Body of pancreas (tissue), 4 donors: ENCODE measurements at regions not wholly inside any gene's neighbourhood (a gene's known extent, or its start where the extent isn't known, plus 50 kb on each side); places are given as distances from the start of the nearest gene placed in this dataset.

Source experiments
- ATAC-seq: fragments of 150-250 bp; one replicate; pipeline ENCODE4 v1.9.1; 2016
- DNase-seq, 4 donors: peaks; one replicate each; pipeline ENCODE4 v3.0.0-alpha.2; 2019
- H3K27ac ChIP-seq, 4 donors: fragments of 200-600 bp; sonication (generic); 1 replicate in 3 of 4; 2 replicates in 1 of 4; pipeline versions ENCODE4 v1.5.1 to v1.6.1; 2016 to 2019; ENCODE audit warnings: mild to moderate bottlenecking in 1 of 4, mixed read lengths in 1 of 4, moderate library complexity in 1 of 4
- H3K27me3 ChIP-seq, 2 donors: fragments of 200-600 bp; sonication (generic); one replicate each; pipeline ENCODE4 v1.6.0; 2016; ENCODE audit warnings: mild to moderate bottlenecking in 1 of 2
- H3K36me3 ChIP-seq, 2 donors: fragments of 200-600 bp; sonication (generic); replicated peaks in 1 of 2; 2 replicates each; pipeline ENCODE4 v1.5.1; 2016; ENCODE audit warnings: low read depth in 2 of 2; ENCODE audit not compliant: insufficient read depth in 1 of 2
- H3K4me1 ChIP-seq: fragments of 200-600 bp; sonication (generic); one replicate; pipeline ENCODE4 v1.6.0; 2016
- H3K4me3 ChIP-seq, 2 donors: fragments of 200-600 bp; sonication (generic); 1 replicate in 1 of 2; 2 replicates in 1 of 2; pipeline ENCODE4 v1.5.1; 2016 to 2019
- H3K9me3 ChIP-seq, 3 donors: fragments of 200-600 bp; sonication (generic); 1 replicate in 2 of 3; 2 replicates in 1 of 3; pipeline ENCODE4 v1.5.1; 2016
- CTCF ChIP-seq, 7 experiments: fragments of 450-650 bp in 4 of 7; fragments of 200-600 bp in 3 of 7; sonication (generic) in 3 of 7; IDR thresholded peaks; one replicate each; pipeline ENCODE4 v1.5.1; 2016 to 2019; ENCODE audit warnings: antibody characterized with exemption in 7 of 7
- POLR2A ChIP-seq, 3 donors: fragments of 450-650 bp; IDR thresholded peaks; one replicate each; pipeline ENCODE4 v1.6.1; 2016; ENCODE audit warnings: antibody characterized with exemption in 3 of 3, mild to moderate bottlenecking in 2 of 3
- WGBS, 2 donors: methylation state at CpG; one replicate each; pipeline ENCODE4 v1.1.5; 2017; 5-methylcytosine and 5-hydroxymethylcytosine counted together
- intact Hi-C: fragments of 100-400 bp; cut with DNase I; formaldehyde crosslinking; loops from one replicate; pipeline ENCODE4 v1.15.1; 2023

- TF ChIP-seq POLR2A (IDR thresholded peaks at IDR 0.05) (no peak), CTCF (IDR thresholded peaks at IDR 0.05) (no peak)
- 70 to 82% methylated on average over 10 of the region's 10 CpGs for WGBS, 2 donors
- no peaks in the 10 kb centered on the region for H3K9me3 ChIP-seq
- H3K27ac ChIP-seq: peak overlapping the region in 3 of 4 donors; percentile 57 to 85 (median 77)
- no peaks in the 10 kb centered on the region for H3K36me3 ChIP-seq
- ATAC-seq: no peak
- no peak for DNase-seq
- H3K27me3 ChIP-seq: no peaks in the 10 kb centered on the region
- peaks cover 47% of the 10 kb centered on the region for H3K4me1 ChIP-seq
- intact Hi-C loops: no loop called here
- H3K4me3 ChIP-seq: no peak overlapping the region
Measured at GRCh38 chr17:15892244-15892643, 52.7 kb upstream of the ADORA2B start.

- Histone ChIP-seq H3K27ac (peak overlapping the region; percentile 30 to 85 (median 67)), H3K27me3 (no peaks in the 10 kb centered on the region), H3K9me3 (no peaks in the 10 kb centered on the region), H3K4me1 (peaks cover 47% of the 10 kb centered on the region), H3K36me3 (no peaks in the 10 kb centered on the region), H3K4me3 (no peak overlapping the region)
- no peak for TF ChIP-seq POLR2A (IDR thresholded peaks at IDR 0.05)
- no peak for TF ChIP-seq CTCF (IDR thresholded peaks at IDR 0.05)
- ATAC-seq (peak; percentile 82), DNase-seq (peak in 2 of 4 donors; percentile 29 to 34)
- intact Hi-C loops: no loop called here
- WGBS, 2 donors: 27% methylated on average over 9 of the region's 9 CpGs
Measured at GRCh38 chr17:15892731-15893657, 51.9 kb upstream of the ADORA2B start.

- DNase-seq: peak in 1 of 4 donors; percentile 26
- ATAC-seq: peak; percentile 57
- WGBS, 2 donors: 10 to 25% methylated on average over 2 of the region's 2 CpGs
- H3K9me3 ChIP-seq: no peaks in the 10 kb centered on the region
- peak overlapping the region; percentile 30 to 85 (median 67) for H3K27ac ChIP-seq
- intact Hi-C loops: no loop called here
- peaks cover 47% of the 10 kb centered on the region for H3K4me1 ChIP-seq
- no peak overlapping the region for H3K4me3 ChIP-seq
- no peak for TF ChIP-seq POLR2A (IDR thresholded peaks at IDR 0.05)
- TF ChIP-seq CTCF (IDR thresholded peaks at IDR 0.05): no peak
- no peaks in the 10 kb centered on the region for H3K36me3 ChIP-seq
- H3K27me3 ChIP-seq: no peaks in the 10 kb centered on the region
Measured at GRCh38 chr17:15893658-15894024, 51.3 kb upstream of the ADORA2B start.

GRCh38 chr17:15894258-15894657, 50.7 kb upstream of the ADORA2B start:
- no peaks in the 10 kb centered on the region for H3K27me3 ChIP-seq
- TF ChIP-seq CTCF (IDR thresholded peaks at IDR 0.05) (no peak), POLR2A (IDR thresholded peaks at IDR 0.05) (no peak)
- H3K4me1 ChIP-seq: peaks cover 47% of the 10 kb centered on the region
- WGBS, 2 donors: 58 to 60% methylated on average over 5 of the region's 5 CpGs
- intact Hi-C loops: no loop called here
- no peaks in the 10 kb centered on the region for H3K36me3 ChIP-seq
- DNase-seq (no peak), ATAC-seq (no peak)
- peak overlapping the region; percentile 30 to 85 (median 67) for H3K27ac ChIP-seq
- H3K4me3 ChIP-seq: no peak overlapping the region
- H3K9me3 ChIP-seq: no peaks in the 10 kb centered on the region
